Activated CD4-positive, alpha-beta T cell treated with anti-CD3 and anti-CD28 coated beads, Interleukin-2, amount 50 U/mL, for 4 hours (primary cell): ENCODE measurements at regions not wholly inside any gene's neighbourhood (a gene's known extent, or its start where the extent isn't known, plus 50 kb on each side); places are given as distances from the start of the nearest gene placed in this dataset.
"Not testable (repeated sequence)": the region's sequence is repeated elsewhere in the genome, so short reads cannot be mapped to it uniquely, and the experiment has no call there.

Source experiments
- DNase-seq, 2 experiments: peaks; one replicate each; pipeline ENCODE4 v3.0.0-alpha.2; 2020

DNA sequence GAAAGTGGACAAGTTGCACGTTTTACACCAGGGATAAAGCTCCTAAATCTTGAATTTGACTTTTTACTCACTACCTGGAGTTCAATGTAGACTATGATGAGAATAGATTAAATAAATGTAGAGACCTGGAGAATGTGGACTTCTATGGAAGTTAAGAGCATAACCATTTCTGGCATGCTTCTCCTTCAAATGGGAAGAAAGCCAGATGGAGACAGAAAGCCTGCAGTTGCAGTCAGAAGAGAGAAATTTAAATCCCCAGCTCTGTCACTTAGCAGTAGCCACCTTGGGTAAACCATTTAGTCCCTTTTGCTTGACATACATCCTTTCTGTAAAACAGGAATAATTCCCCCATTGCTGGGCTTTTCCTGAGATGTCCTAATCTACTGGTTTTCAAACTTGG lies 355.3 kb upstream of the AUTS2 start:
- DNase-seq, result no peak

DNA sequence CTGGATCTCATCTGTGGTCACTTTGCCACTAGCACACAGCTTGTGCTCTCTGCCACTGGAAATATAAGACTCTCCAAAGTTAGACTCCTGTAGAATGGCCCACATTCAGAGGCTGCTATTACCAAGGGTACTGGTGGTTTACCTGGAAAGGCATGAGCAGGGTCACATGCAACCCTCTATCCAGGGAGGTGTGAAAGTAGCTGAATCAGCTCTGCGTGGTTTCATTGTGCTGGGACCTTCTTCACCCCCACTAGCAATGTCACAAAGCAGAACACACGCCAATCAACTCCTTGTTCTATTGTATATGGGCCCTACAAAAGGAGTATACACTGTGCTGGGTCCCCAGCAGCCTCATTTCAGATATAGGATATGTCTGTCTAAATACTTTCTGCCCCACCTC lies 353.6 kb upstream of the AUTS2 start:
- no peak for DNase-seq

DNA sequence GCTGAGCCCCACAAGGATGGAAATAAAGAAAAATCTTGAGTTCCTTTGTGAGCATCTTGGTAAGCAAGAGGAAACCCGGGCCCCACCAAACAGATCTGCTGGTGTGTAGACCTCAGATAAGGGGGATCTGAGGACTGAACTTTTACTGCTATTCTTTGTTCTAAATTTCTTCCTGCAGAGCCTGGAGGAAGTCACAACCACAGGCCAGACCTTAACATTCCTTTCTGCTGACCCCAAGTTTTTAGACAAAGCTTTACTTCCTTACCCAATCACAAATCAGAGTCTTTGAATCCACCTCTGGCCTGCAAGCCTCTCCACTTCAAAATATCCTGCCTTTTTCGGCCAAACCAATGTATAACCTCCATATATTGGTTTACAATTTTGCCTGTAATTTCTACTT lies 352.6 kb upstream of the AUTS2 start:
- no peak for DNase-seq

DNA sequence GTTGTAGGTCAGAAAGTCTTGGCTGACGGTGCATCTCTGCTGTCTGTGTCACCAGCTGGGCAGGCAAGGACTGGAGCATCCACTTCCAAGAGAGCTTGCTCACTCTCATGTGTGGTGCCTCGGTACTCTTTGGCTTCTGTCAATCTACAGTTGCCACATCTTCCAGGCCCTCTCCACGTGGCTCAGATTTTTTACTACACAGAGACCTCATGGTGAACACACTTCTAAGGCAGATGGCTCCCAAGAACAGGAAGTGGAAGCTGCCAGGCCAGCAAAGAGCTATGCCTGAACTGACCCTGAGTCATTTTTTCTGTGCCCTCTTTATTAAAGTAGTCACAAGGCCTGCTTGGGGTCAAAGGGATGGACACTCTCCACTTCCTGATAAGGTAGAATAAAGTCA lies 351.5 kb upstream of the AUTS2 start:
- DNase-seq, result no peak

DNA sequence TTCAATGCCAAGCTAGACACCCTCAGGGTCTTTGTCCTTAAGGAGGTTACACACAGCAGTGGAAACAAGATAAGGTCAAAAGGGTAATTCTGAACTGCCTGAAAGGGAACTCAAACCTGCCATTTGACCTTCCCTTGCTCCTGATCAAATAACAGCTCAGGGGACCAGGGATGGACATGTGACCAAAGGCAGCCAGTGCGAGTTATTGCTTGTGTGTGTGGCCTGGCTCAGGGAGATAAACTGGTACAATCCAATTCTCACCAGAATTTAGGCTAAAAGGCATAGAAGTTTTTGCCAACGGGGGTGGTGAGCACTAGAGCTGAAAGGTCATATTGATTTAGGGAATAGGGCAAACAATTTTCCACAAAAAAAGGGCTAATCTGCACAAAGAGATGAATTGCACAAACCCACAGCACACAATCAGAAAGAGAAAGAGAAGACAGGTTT lies 349.9 kb upstream of the AUTS2 start:
- not testable (repeated sequence) for DNase-seq

DNA sequence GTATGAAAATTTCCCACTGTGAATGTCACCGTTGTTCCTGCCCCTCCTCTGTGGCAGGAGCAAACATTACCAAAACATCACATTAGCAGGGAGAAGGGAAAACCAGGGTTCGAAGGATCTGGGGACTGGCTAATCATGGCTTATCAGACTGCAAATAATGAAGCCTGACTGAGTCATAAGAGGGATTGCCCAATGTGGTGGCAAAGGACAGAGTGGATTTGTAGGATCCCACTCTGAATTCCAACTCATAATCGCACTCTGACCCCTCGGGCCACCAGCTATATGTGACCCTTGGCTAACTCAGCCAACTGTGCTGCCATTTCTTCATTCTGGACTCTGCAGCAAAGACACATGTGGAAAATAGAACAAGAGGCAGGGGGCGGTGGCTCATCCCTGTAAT lies 347.3 kb upstream of the AUTS2 start:
- no peak for DNase-seq

DNA sequence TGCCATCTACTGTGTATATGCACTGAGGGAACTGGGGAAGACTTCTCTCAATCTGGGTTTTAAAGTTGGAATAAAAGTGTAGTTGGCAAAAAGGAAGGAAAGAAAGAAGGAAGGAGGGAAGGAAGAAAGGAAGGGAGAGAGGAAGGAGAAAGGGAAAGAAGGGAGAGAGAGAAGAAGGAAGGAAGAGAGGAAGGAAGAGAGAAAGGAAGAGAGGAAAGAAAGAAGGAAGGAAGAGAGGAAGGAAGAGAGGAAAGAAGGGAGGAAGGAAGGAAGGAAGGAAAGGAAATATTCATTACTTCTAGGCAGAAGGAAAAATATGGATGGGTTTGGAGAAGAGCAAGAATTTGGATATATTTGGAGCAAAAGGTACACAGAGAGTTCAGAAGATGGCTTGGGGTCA lies 343.6 kb upstream of the AUTS2 start:
- DNase-seq, result no peak

GRCh38 chr7:69256634-69257081 lies 341.6 kb upstream of the AUTS2 start:
- no peak for DNase-seq

DNA sequence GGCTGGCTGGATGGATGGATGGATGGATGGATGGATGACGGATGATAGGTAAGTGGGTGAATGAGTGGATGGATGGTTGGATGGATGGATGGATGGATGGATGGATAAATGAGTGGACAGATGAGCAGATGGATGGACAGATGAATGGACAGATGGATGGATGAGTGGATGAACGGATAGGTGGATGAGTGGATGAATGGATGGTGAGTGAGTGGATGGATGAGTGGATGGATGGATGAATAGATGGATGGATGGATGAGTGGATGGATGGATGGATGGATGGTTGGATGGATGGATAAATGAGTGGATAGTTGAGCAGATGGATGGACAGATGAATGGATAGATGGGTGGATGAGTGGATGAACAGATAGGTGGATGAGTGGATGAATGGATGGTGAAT lies 340.7 kb upstream of the AUTS2 start:
- no peak for DNase-seq

DNA sequence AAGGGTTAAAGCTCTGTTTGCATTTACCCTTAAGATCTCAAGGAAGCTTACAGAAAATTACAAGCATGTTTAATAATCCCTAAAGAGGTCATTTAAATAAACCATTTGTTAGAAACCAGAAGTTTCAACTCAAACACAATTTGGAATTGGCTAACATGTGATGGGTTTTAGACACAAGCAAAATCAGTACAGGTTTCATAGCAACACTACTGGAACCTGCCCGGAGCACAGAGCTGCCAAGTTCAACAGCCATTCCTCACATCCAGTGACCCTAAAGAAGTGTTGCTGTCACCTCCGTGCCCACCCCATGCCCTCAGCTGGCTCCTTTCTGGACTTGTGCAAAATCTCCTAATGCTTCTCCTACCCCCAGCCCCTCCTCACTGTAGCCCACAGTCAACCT lies 338.8 kb upstream of the AUTS2 start:
- no peak for DNase-seq

DNA sequence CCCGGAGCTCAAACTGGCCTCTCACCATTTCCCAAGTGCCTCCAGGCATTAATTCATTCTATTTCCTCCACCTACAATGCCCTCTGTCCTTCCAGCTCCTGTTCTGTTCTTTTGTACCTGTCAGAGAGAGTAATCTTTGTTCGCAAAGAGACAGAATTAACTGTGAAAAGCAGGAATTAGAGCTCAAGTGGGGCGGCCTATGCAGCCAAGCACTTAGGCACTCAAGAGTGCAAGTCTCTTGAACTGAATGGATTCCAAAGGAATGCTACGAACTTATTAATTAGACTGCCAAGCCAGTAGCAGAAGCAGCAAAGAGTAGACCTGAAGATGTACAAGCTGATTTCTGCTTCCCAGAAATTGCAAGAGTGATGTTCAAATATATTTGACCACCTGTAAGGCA lies 338.3 kb upstream of the AUTS2 start:
- no peak for DNase-seq

- no peak for DNase-seq
Measured at GRCh38 chr7:69263550-69263949, 334.7 kb upstream of the AUTS2 start.

DNA sequence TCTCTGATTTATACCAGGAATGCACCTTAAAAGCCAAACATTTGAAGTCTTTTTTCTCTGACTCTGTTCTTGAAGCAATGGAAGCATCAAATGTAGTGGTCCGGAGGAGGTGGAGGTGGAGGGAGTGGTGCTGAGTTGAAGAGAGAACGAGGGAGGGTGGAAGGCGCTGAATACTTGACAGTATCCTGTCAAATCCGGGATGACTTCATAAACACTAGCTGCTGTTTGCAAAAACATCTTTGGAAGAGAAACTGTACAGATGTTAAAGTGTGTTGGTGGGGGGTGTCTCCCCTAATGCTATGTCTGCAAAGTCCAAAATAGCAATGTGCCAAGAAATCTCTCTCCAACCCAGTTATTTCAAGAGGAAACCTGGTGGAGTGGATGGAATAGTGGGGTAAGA lies 328.5 kb upstream of the AUTS2 start:
- no peak for DNase-seq

GRCh38 chr7:69272101-69272500 lies 326.2 kb upstream of the AUTS2 start:
- no peak for DNase-seq

GRCh38 chr7:69276011-69276729 lies 322.1 kb upstream of the AUTS2 start:
- DNase-seq, result no peak

GRCh38 chr7:69277366-69277765 lies 320.9 kb upstream of the AUTS2 start:
- no peak for DNase-seq

GRCh38 chr7:69282946-69283345 lies 315.3 kb upstream of the AUTS2 start:
- no peak for DNase-seq

DNA sequence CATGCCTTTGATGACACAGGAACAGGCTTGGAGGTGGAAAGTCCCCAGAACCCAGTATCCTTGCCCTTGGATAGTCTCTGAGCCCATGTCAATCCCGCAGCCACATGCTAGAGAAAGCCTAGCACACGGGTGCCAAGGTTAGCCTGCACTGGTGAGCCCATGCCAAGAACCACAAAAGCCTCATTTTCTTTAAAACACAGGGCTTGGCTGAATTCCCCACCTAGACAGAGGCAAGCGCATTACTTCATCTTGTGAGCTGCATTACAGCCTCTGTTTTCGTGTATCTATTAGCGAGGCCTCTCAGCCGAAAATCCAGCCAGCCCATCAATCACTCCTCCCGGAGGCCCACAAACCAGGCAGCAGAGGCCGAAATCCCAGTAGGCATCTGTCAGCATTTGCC lies 314.9 kb upstream of the AUTS2 start:
- DNase-seq, result no peak

DNA sequence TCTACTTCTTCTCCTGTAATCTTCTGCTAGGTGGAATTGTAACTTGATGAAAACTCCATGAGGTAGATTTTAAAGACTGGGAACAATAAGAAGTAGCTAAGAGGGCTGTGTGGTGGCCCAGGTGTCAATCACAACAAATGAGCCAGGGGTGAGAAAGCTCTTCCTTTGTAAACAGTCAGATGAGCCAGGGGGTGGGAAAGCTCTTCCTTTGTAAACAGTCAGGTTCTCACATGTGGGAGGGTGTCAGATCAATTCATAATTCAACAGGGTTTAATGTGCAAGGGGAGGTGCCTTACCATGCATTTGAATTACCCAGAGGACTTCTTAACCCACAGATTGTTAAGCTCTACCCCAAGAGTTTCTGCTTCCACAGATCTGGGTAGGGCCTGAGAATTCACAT lies 312.4 kb upstream of the AUTS2 start:
- DNase-seq, result no peak

DNA sequence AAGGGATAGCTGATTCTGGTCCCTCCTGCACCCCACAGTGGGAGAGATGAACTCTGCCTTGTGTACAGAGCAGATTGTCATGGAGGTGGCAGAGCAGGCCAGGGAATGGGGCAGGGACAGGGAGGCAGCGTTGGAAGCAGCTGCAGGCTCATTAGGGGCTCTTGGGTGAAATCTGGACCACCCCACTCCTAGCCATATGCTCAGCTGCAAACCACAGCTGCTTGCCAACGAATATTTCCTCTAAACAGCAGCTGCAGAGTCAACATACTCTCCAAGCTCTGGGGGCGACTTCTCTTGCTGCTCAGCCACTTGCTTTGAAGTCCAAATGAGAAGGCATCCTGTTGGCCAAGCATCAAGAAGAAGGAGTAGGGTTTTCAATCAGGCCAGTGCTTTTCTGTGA lies 302.3 kb upstream of the AUTS2 start:
- DNase-seq, result no peak

GRCh38 chr7:69301253-69301652 lies 297.0 kb upstream of the AUTS2 start:
- no peak for DNase-seq

GRCh38 chr7:69309601-69310000 lies 288.7 kb upstream of the AUTS2 start:
- DNase-seq, result no peak

DNA sequence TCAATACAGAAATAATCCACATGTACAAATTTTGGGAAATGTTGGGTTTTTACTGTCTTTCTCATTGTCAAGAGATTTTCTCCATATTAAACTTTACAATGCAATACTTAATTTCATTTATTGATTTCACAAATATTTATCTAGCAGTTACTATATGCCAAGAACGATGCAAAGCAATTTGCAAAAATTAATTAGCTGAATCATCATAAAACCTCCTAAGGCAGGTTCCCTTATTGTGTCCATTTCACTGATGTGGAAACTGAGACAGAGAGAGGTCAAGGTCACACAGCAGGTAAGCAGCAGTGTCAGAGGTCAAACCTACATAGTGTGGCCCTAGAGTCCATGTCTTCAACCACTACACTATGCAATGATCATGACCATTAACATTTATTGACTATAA lies 286.8 kb upstream of the AUTS2 start:
- DNase-seq, result no peak

DNA sequence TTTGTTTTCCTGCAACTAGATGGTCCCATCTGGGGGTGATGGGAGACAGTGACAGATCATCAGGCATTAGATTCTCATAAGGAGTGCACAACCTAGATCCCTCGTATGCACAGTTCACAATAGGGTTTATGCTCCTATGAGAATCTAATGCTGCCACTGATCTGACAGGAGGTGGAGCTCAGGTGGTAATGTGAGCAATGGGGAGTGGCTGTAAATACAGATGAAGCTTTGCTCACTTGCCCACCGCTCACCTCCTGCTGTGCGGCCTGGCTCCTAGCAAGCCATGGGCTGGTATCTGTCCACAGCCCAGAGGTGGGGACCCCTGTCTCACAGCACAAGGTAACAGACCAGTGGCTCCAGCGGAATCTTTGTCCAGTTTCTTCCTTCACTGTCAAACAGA lies 284.4 kb upstream of the AUTS2 start:
- DNase-seq, result not testable (repeated sequence)

- no peak for DNase-seq
Measured at GRCh38 chr7:69318794-69319193, 279.5 kb upstream of the AUTS2 start.
